ENCODE measurements at regions not wholly inside any gene's neighbourhood (a gene's known extent, or its start where the extent isn't known, plus 50 kb on each side); places are given as distances from the start of the nearest gene placed in this dataset.
"Not testable (repeated sequence)": the region's sequence is repeated elsewhere in the genome, so short reads cannot be mapped to it uniquely, and the experiment has no call there.

DNA sequence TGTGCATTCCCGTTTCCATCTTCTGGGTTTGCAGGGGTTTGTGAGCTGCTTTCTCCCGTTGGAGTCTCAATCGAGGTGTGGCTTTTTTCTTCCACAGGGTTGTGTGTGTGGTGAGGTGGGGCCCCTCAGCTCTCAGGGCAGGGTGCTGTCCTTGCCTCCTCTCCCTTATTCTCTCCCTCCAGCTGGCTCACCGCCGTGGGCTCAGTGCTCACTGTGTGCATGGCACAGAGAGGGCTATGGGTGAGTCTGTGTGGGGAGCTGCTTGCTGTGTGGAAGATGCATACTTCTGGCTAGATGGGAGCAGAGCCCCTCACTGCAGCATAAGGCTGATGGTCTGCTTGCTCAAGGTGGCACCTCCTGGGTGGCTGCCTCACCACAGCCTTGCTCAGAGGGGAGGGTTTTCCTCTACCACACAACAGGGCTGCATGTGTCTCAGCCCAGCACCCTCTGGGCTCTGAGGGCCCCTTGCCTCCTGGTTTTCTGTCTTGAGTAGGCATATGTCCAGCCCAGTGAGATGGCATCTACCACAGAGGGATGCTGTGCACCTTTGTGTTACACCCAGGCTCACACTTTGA, 203.1 kb upstream of the B3GAT1 start:
- ATAC-seq: no peak
- no peak for DNase-seq
- intact Hi-C loops (cut with micrococcal nuclease): no loop called here

DNA sequence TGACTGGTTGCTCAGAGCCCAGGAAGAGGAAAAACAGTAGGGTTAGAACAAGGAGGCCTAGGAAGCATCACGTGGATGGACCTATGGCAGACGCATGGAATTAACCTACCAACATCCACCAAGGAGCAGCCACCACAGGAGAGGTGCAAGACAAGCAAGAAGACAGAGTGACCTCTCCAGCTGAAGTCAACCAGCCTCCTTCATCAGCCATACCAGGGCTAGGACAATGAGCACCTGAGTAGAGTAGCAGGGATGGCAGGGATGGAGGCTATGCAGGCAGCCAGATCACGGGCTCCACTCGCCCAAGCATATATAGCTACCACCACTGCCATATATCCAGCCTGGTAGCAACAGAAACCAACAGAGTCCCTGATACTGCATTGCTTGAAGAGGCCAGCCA, 202.1 kb upstream of the B3GAT1 start:
- DNase-seq (no peak), ATAC-seq (no peak)
- intact Hi-C loops (cut with micrococcal nuclease): no loop called here

GRCh38 chr11:134613646-134614045, 201.6 kb upstream of the B3GAT1 start:
- DNase-seq: no peak
- intact Hi-C loops (cut with micrococcal nuclease): no loop called here
- no peak for ATAC-seq

GRCh38 chr11:134612140-134613030, 200.3 kb upstream of the B3GAT1 start:
- intact Hi-C loops (cut with micrococcal nuclease): no loop called here
- DNase-seq (no peak), ATAC-seq (no peak)

GRCh38 chr11:134611537-134611936, 199.5 kb upstream of the B3GAT1 start:
- no peak for DNase-seq
- no peak for ATAC-seq
- intact Hi-C loops (cut with micrococcal nuclease): no loop called here

GRCh38 chr11:134610116-134610910, 198.3 kb upstream of the B3GAT1 start:
- intact Hi-C loops (cut with micrococcal nuclease): no loop called here
- no peak for DNase-seq
- no peak for ATAC-seq

DNA sequence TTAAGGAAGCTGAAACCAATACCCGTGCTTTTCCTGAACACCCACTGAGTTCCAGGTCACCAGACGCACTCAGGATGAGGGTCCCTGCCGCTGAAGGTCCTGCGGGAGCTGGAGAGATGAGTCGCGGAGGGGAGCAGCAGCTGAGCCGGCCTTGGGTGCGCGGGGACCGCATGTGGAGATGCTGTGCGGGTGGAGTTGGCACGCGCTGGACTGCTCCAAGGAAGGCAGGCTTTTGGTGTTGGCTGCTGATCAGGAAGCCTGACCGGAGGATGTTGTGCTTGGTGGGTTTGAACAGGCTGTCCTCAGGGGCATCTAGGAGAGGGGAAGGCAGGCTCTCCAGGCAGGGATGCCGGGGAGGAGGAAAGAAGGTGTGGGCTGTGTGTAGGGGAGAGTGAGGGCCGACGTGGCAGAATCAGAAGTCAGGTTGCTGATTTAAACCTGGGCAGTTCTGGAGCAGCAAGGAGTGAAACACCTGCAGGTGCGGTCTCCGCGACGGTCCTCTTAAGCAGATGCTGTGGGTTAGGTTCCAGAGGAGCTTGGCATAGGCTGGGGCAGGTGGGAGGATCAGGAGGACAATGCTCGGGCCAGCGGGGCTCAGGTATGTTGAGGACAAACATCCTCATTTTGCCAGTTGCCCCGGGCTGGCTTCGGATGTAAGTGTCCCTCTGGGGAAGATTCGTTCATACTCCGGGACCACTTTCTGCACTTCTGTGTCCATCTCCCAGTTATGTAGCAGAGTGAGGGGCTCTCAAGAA, 197.5 kb upstream of the B3GAT1 start:
- ATAC-seq (no peak), DNase-seq (no peak)
- intact Hi-C loops (cut with micrococcal nuclease): no loop called here

GRCh38 chr11:134607963-134608750, 196.1 kb upstream of the B3GAT1 start:
- ATAC-seq: no peak
- intact Hi-C loops (cut with micrococcal nuclease): no loop called here
- no peak for DNase-seq

DNA sequence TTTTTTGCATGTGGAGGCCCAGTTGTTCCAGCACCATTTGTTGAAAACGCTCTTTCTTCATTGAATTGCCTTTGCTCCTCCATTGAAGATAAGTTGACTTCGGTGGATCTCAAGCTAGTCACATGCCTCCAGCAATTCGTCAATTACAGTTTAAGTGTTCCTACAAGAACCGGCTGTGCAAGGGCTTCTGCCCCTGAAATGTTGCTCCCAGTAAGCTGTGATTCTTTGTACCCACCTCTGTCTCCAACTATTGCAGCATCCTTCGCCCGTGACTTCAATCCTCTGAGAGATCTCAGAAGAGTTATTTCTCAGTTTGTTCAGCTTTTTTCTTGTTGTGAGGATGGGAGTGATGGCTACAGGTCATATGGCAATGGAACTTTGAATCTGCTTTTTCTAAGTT, 194.2 kb upstream of the B3GAT1 start:
- DNase-seq (no peak), ATAC-seq (no peak)
- intact Hi-C loops (cut with micrococcal nuclease): no loop called here

DNA sequence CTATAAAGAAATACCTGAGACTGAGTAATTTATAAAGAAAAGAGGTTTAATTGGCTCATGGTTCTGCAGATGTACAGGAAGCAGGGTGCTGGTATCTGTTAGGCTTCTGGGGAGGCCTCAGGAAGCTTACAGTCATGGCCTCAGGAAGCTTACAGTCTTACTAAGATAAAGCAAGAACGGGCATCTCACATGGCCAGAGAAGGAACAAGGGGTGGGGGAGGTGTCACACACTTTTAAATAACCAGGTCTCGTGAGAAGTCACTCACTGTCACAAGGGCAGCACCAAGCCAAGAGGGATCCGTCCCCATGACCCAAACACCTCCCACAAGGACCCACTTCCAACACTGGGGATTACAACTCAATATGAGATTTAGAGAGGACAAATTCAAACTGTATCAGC, 192.8 kb upstream of the B3GAT1 start:
- intact Hi-C loops (cut with micrococcal nuclease): no loop called here
- ATAC-seq (no peak), DNase-seq (no peak)

- DNase-seq: no peak
- no peak for ATAC-seq
- intact Hi-C loops (cut with micrococcal nuclease): no loop called here
Measured at GRCh38 chr11:134599299-134599771, 187.3 kb upstream of the B3GAT1 start.

- intact Hi-C loops (cut with micrococcal nuclease): no loop called here
- no peak for DNase-seq
Measured at GRCh38 chr11:134598368-134598767, 186.3 kb upstream of the B3GAT1 start.

DNA sequence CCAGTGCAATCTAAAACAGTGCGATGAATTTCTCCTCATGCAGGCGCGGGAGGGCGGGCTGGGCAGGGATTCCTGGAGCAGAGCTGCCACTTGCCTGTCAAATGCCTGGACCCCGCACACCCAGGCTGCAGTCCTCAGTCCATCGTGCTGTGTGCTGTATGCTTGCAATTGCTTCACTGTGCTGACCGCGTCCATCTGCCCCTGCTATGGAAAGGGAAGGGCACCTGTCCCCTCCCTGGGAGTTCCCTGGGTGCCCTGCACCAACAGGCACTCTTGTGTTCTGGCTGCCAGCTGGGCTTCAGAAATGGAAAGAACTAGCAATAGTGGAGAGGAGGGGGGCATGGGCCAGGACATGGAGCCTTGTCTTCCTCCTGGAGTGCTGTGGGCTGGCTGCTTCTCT, 185.4 kb upstream of the B3GAT1 start:
- intact Hi-C loops (cut with micrococcal nuclease): no loop called here
- ATAC-seq (no peak), DNase-seq (no peak)

More at GRCh38 chr11:134598368-134598767, 186.3 kb upstream of the B3GAT1 start:
- no peak for ATAC-seq

DNA sequence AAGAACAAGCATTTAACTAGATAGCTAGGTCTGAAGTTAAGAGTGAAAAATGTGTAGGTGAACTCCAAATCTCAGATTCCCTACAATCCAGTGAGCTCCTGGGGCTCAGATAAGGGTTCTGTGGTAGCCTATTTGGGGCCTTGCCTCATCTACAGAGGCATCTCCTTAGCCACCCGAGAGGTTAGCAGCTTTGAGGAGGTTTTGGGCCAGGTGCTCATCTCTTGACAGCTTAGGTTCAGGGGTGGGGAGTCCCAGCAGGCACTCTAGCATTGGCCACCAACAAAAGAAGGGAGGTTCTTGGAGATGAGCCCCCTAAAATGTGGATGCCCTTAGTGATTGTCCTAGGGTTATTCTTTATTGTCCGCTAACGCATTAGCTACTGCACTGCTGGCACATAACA, 184.4 kb upstream of the B3GAT1 start:
- ATAC-seq (no peak), DNase-seq (no peak)
- intact Hi-C loops (cut with micrococcal nuclease): no loop called here

DNA sequence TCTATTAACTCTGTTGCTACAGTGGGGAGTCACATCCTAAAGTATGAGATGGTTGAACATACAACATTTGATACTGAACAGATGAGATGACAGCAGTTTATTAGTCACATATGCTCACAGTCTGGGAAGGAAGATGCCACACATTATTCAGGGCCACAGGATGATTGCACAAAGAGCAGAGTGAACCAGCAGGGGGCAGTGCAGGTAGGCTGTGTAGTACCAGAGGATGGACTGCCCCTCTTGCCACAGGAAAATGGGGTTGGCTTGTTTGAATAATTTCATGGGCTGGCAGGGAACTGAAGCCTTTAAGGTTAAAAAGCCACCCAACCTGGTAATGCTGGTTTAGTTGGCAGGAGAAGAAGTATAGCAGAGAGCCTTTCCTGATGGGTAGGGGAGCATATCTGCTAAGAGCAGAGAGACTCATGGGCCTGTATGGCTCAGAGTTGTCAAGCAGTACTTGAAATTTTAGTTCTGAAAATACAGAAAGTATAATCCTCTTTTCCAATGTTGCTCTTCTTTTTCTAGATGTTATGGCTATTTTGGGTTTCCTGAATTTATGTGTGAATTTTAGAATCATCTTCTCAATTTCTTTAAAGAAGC, 180.4 kb upstream of the B3GAT1 start:
- intact Hi-C loops (cut with micrococcal nuclease): no loop called here
- ATAC-seq (no peak), DNase-seq (no peak)

GRCh38 chr11:134591338-134591737, 179.3 kb upstream of the B3GAT1 start:
- no peak for ATAC-seq
- intact Hi-C loops (cut with micrococcal nuclease): no loop called here

GRCh38 chr11:134589129-134589528, 177.1 kb upstream of the B3GAT1 start:
- no peak for DNase-seq
- intact Hi-C loops (cut with micrococcal nuclease): no loop called here

More at GRCh38 chr11:134591338-134591737, 179.3 kb upstream of the B3GAT1 start:
- no peak for DNase-seq

DNA sequence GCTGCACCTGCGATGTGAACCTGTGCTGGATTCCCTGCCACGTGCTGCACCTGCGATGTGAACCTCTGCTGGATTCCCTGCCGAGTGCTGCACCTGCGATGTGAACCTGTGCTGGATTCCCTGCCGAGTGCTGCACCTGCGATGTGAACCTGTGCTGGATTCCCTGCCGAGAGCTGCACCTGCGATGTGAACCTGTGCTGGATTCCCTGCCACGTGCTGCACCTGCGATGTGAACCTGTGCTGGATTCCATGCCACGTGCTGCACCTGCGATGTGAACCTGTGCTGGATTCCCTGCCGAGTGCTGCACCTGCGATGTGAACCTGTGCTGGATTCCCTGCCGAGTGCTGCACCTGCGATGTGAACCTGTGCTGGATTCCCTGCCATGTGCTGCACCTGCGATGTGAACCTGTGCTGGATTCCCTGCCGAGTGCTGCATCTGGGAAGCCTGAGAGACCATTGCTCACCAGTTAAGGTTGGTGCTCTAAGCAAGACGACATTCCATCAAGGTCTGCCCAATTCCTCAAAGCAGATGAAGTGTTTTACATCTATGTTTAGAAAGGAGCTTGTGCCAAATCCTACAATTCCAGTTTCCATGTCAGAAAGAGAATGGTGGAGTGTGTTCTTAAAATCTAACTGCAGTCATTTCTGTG, 176.5 kb upstream of the B3GAT1 start:
- intact Hi-C loops (cut with micrococcal nuclease); DNase-seq; ATAC-seq: not testable (repeated sequence)

More at GRCh38 chr11:134589129-134589528, 177.1 kb upstream of the B3GAT1 start:
- ATAC-seq: no peak
